Endothelial cell of umbilical vein (primary cell): ENCODE measurements at regions not wholly inside any gene's neighbourhood (a gene's known extent, or its start where the extent isn't known, plus 50 kb on each side); places are given as distances from the start of the nearest gene placed in this dataset.

ENCODE experiments used
- CTCF ChIP-seq, 2 donors: IDR thresholded peaks; 1 replicate in 1 of 2; 2 replicates in 1 of 2; pipeline ENCODE4 v1.5.1; 2011; ENCODE audit warnings: low read length in 2 of 2, mild to moderate bottlenecking in 2 of 2, moderate library complexity in 2 of 2, control low read depth in 1 of 2, inconsistent platforms in 1 of 2, low read depth in 1 of 2; ENCODE audit not compliant: insufficient read depth in 1 of 2; ENCODE audit errors: extremely low read depth in 1 of 2
- POLR2A ChIP-seq: IDR thresholded peaks from 2 replicates; pipeline ENCODE4 v1.6.1; 2012; ENCODE audit warnings: low read depth, mild to moderate bottlenecking, control low read depth, low read length
- POLR2AphosphoS5 ChIP-seq: IDR thresholded peaks from 2 replicates; pipeline ENCODE4 v1.6.1; 2012; ENCODE audit warnings: low read depth, mild to moderate bottlenecking, control low read depth, low read length, moderate library complexity; ENCODE audit not compliant: insufficient read depth

GRCh38 chr7:119838444-119838843 is 434.5 kb upstream of the KCND2 start:
- TF ChIP-seq POLR2A, result no peak
- TF ChIP-seq CTCF (IDR thresholded peaks at IDR 0.05; ENCODE audit: extremely low read depth in 1 of 2, insufficient read depth in 1 of 2, low read depth in 1 of 2, low read length in 2 of 2), result no peak
- no peak for TF ChIP-seq POLR2AphosphoS5
